MM.1S (cell line): ENCODE measurements at regions not wholly inside any gene's neighbourhood (a gene's known extent, or its start where the extent isn't known, plus 50 kb on each side); places are given as distances from the start of the nearest gene placed in this dataset.

ENCODE experiments used
- DNase-seq: peaks from one replicate; pipeline ENCODE4 v3.0.0-alpha.2; 2015
- H2AFZ ChIP-seq: fragments of 300-600 bp; sonication (generic); 2 replicates; pipeline ENCODE4 v1.6.0; 2016; ENCODE audit warnings: antibody characterized with exemption, low read length
- H3F3A ChIP-seq: fragments of 300-600 bp; sonication (generic); 2 replicates; pipeline ENCODE4 v1.6.1; 2016; ENCODE audit warnings: mild to moderate bottlenecking, antibody characterized with exemption, low read length, moderate library complexity, mixed read lengths; ENCODE audit not compliant: insufficient read depth
- H3K27ac ChIP-seq: fragments of 300-600 bp; sonication (generic); 2 replicates; pipeline ENCODE4 v1.5.1; 2016; ENCODE audit warnings: mild to moderate bottlenecking, low read length
- H3K27me3 ChIP-seq: fragments of 300-600 bp; sonication (generic); replicated peaks from 2 replicates; pipeline ENCODE4 v1.6.0; 2016; ENCODE audit warnings: low read length; ENCODE audit not compliant: insufficient read depth
- H3K36me3 ChIP-seq: fragments of 300-600 bp; sonication (generic); replicated peaks from 2 replicates; pipeline ENCODE4 v1.6.1; 2016; ENCODE audit warnings: mild to moderate bottlenecking, low read length, mixed read lengths; ENCODE audit not compliant: insufficient read depth
- H3K4me1 ChIP-seq: fragments of 300-600 bp; sonication (generic); 2 replicates; pipeline ENCODE4 v1.6.1; 2016; ENCODE audit warnings: low read length, mixed read lengths
- H3K4me2 ChIP-seq: fragments of 300-600 bp; sonication (generic); 2 replicates; pipeline ENCODE4 v1.6.0; 2016; ENCODE audit warnings: low read depth, low read length
- H3K4me3 ChIP-seq: fragments of 300-600 bp; sonication (generic); 2 replicates; pipeline ENCODE4 v1.5.1; 2016; ENCODE audit warnings: low read length, mixed read lengths
- H3K79me2 ChIP-seq: fragments of 300-600 bp; sonication (generic); 2 replicates; pipeline ENCODE4 v1.6.1; 2016; ENCODE audit warnings: mixed run types, low read length, mixed read lengths
- H3K9ac ChIP-seq: fragments of 300-600 bp; sonication (generic); 2 replicates; pipeline ENCODE4 v1.6.1; 2016; ENCODE audit warnings: low read length, mixed read lengths
- H3K9me2 ChIP-seq: fragments of 300-600 bp; sonication (generic); replicated peaks from 2 replicates; pipeline ENCODE4 v1.6.1; 2016; ENCODE audit warnings: mild to moderate bottlenecking, low read length, mixed read lengths; ENCODE audit not compliant: insufficient read depth
- H3K9me3 ChIP-seq: fragments of 300-600 bp; sonication (generic); replicated peaks from 2 replicates; pipeline ENCODE4 v1.6.1; 2016; ENCODE audit warnings: mild to moderate bottlenecking, low read length, mixed read lengths; ENCODE audit not compliant: insufficient read depth
- H4K20me1 ChIP-seq: fragments of 300-600 bp; sonication (generic); 2 replicates; pipeline ENCODE4 v1.6.1; 2016; ENCODE audit warnings: mild to moderate bottlenecking, low read length, moderate library complexity, mixed read lengths; ENCODE audit not compliant: insufficient read depth
- CTCF ChIP-seq: fragments of 300-600 bp; sonication (generic); IDR thresholded peaks from 2 replicates; pipeline ENCODE4 v1.5.1; 2016; ENCODE audit warnings: antibody characterized with exemption, low read length, mixed read lengths
- EZH2 ChIP-seq: fragments of 300-600 bp; sonication (generic); optimal IDR thresholded peaks from 2 replicates; pipeline ENCODE3; 2017; ENCODE audit warnings: low read depth, mild to moderate bottlenecking, antibody characterized with exemption, low read length, mixed read lengths
- EZH2phosphoT487 ChIP-seq: fragments of 300-600 bp; sonication (generic); IDR thresholded peaks from 2 replicates; pipeline ENCODE4 v1.6.1; 2018; ENCODE audit warnings: antibody characterized with exemption, low read length

DNA sequence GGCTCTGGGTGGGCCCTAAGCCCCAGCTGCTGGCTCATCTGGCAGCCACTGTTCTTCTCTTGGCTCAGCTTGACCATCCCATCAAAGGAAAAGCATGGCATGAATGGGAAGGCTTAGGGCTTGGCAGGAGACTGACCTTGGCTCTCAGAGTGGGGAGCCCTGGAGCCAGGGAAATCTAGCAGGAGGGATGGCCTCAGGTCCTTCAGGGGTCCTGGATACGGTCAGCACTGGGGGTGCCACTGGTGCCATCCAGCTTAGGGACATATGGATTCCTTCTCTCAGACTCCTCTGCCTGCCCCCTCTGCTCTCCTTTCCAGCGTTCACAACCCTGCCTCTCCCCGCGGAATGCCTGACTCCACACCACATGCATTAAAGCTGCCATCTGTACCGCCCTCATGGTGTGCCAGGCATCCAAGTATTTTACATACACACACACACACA lies 165.5 kb upstream of the HAAO start:
- H3K9me2 ChIP-seq: no peaks in the 10 kb centered on the region

DNA sequence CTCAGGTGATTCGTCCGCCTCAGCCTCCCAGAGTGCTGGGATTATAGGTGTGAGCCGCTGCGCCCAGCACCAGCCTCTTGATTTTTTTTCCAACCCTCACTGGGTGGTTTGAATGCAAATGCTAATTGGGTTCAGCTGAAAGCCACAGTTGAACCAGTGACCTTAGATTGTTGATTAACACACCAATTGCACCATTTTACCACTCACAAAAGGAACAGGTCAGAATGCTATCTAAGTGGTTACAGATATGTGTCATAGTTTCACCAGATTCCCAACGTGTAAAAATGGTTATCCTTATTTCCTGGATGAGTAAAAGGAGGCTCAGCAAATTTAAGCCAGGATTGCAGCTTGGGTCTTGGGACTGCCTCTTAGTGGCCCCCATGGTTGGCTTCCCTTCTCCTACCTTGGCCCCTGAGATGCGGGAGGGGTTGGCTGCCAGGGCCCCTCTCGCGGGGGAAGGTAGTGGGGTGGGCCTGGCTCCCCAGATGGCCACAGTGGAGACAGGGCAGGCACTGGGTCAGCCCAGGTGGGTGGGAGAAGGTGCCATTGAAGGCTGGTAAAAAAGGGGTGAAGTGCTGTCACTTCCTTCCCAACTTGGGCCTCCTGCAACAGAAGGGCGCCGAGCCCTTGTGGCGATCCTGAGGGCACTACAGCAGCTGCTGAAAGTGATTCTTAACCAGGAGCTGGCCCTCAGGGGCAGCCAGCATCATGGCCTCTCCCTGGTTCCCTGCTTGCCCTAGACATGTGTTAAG lies 164.9 kb upstream of the HAAO start:
- DNase-seq: no peak
- no peaks in the 10 kb centered on the region for H3K79me2 ChIP-seq
- no peak overlapping the region for H3K27ac ChIP-seq
- H3F3A ChIP-seq: no peaks in the 10 kb centered on the region
- no peaks in the 10 kb centered on the region for H3K9me3 ChIP-seq
- no peak overlapping the region for H2AFZ ChIP-seq
- no peaks in the 10 kb centered on the region for H3K36me3 ChIP-seq
- H4K20me1 ChIP-seq: no peaks in the 10 kb centered on the region
- no peaks in the 10 kb centered on the region for H3K27me3 ChIP-seq
- TF ChIP-seq EZH2phosphoT487 (no peak), EZH2 (no peak), CTCF (no peak)
- no peak overlapping the region for H3K9ac ChIP-seq
- no peak overlapping the region for H3K4me3 ChIP-seq
- no peak overlapping the region for H3K4me2 ChIP-seq
- no peaks in the 10 kb centered on the region for H3K9me2 ChIP-seq
- H3K4me1 ChIP-seq: no peaks in the 10 kb centered on the region

More for the DNA sequence above, 165.5 kb upstream of the HAAO start:
- TF ChIP-seq EZH2phosphoT487 (no peak), CTCF (no peak), EZH2 (no peak)
- H3K4me2 ChIP-seq: no peak overlapping the region
- H3K27ac ChIP-seq: no peak overlapping the region
- no peak overlapping the region for H3K9ac ChIP-seq
- H3F3A ChIP-seq: no peaks in the 10 kb centered on the region
- no peaks in the 10 kb centered on the region for H3K9me3 ChIP-seq
- no peaks in the 10 kb centered on the region for H3K4me1 ChIP-seq
- DNase-seq: no peak
- H3K36me3 ChIP-seq: no peaks in the 10 kb centered on the region
- no peaks in the 10 kb centered on the region for H3K79me2 ChIP-seq
- no peaks in the 10 kb centered on the region for H4K20me1 ChIP-seq
- no peaks in the 10 kb centered on the region for H3K27me3 ChIP-seq
- H3K4me3 ChIP-seq: no peak overlapping the region
- no peak overlapping the region for H2AFZ ChIP-seq

- Histone ChIP-seq H3K9me2 (no peaks in the 10 kb centered on the region), H3K4me1 (peaks cover 2% of the 10 kb centered on the region), H3K27me3 (no peaks in the 10 kb centered on the region), H3K27ac (no peak overlapping the region), H3K4me2 (no peak overlapping the region), H3K79me2 (no peaks in the 10 kb centered on the region), H2AFZ (no peak overlapping the region), H3K36me3 (no peaks in the 10 kb centered on the region), H3K9ac (no peak overlapping the region), H3K4me3 (no peak overlapping the region), H3F3A (no peaks in the 10 kb centered on the region), H3K9me3 (no peaks in the 10 kb centered on the region), H4K20me1 (no peaks in the 10 kb centered on the region)
- TF ChIP-seq EZH2: no peak
- TF ChIP-seq CTCF: no peak
- TF ChIP-seq EZH2phosphoT487: no peak
- no peak for DNase-seq
Observed at GRCh38 chr2:42954227-42954962, 162.0 kb upstream of the HAAO start.
